GM23338 (cell line): ENCODE measurements at regions not wholly inside any gene's neighbourhood (a gene's known extent, or its start where the extent isn't known, plus 50 kb on each side); places are given as distances from the start of the nearest gene placed in this dataset.

Experiments
- ATAC-seq: fragments of 200-7000 bp; cut with Tn5 transposase; 3 replicates; pipeline ENCODE4 v1.9.1; 2020
- DNase-seq: peaks from one replicate; pipeline ENCODE4 v3.0.0-alpha.2; 2015; ENCODE audit warnings: low spot score
- H2AFZ ChIP-seq: fragments of 200-600 bp; sonication (generic); 2 replicates; pipeline ENCODE4 v1.8.0; 2016; ENCODE audit warnings: antibody characterized with exemption, mild to moderate bottlenecking, moderate library complexity
- H3F3A ChIP-seq: fragments of 200-600 bp; sonication (generic); replicated peaks from 2 replicates; pipeline ENCODE4 v1.8.0; 2017; ENCODE audit warnings: antibody characterized with exemption, mixed run types, low read depth
- H3K27ac ChIP-seq: fragments of 200-600 bp; sonication (generic); 2 replicates; pipeline ENCODE4 v1.6.1; 2016; ENCODE audit warnings: low read depth
- H3K27me3 ChIP-seq: fragments of 200-600 bp; sonication (generic); 2 replicates; pipeline ENCODE4 v1.8.0; 2016; ENCODE audit warnings: mild to moderate bottlenecking, mixed run types, moderate library complexity; ENCODE audit not compliant: insufficient read depth
- H3K36me3 ChIP-seq: fragments of 200-600 bp; sonication (generic); 2 replicates; pipeline ENCODE4 v1.8.0; 2016; ENCODE audit warnings: mild to moderate bottlenecking; ENCODE audit not compliant: insufficient read depth
- H3K4me1 ChIP-seq: fragments of 200-600 bp; sonication (generic); 2 replicates; pipeline ENCODE4 v1.8.0; 2016; ENCODE audit warnings: mild to moderate bottlenecking, moderate library complexity; ENCODE audit not compliant: insufficient read depth
- H3K4me2 ChIP-seq: fragments of 200-600 bp; sonication (generic); 2 replicates; pipeline ENCODE4 v1.7.1; 2017; ENCODE audit warnings: mixed run types
- H3K4me3 ChIP-seq: fragments of 200-600 bp; sonication (generic); 2 replicates; pipeline ENCODE4 v1.6.1; 2016; ENCODE audit warnings: mixed run types
- H3K79me2 ChIP-seq: fragments of 200-600 bp; sonication (generic); replicated peaks from 2 replicates; pipeline ENCODE4 v1.8.0; 2017; ENCODE audit warnings: mild to moderate bottlenecking; ENCODE audit not compliant: insufficient read depth
- H3K9me2 ChIP-seq: fragments of 200-600 bp; sonication (generic); 2 replicates; pipeline ENCODE4 v1.8.0; 2017; ENCODE audit not compliant: insufficient read depth
- H4K20me1 ChIP-seq: fragments of 200-600 bp; sonication (generic); replicated peaks from 2 replicates; pipeline ENCODE4 v1.8.0; 2017; ENCODE audit warnings: mild to moderate bottlenecking; ENCODE audit not compliant: insufficient read depth
- H3K27ac Mint-ChIP-seq: 2 replicates; pipeline ENCODE4 v1.8.0; 2020; ENCODE audit warnings: inconsistent platforms, mild to moderate bottlenecking, moderate library complexity, mixed read lengths
- H3K27me3 Mint-ChIP-seq: 3 replicates; pipeline ENCODE4 v1.8.0; 2022; ENCODE audit warnings: low read depth, mild to moderate bottlenecking, moderate library complexity, mixed read lengths, inconsistent platforms; ENCODE audit not compliant: insufficient read depth, poor library complexity
- H3K36me3 Mint-ChIP-seq: 3 replicates; pipeline ENCODE4 v1.8.0; 2021; ENCODE audit warnings: low read depth, mild to moderate bottlenecking, inconsistent platforms, moderate library complexity, mixed read lengths
- H3K4me1 Mint-ChIP-seq: 3 replicates; pipeline ENCODE4 v1.8.0; 2020; ENCODE audit warnings: mild to moderate bottlenecking, inconsistent platforms, mixed read lengths
- H3K4me3 Mint-ChIP-seq: 3 replicates; pipeline ENCODE4 v1.8.0; 2021; ENCODE audit warnings: moderate library complexity, mild to moderate bottlenecking, inconsistent platforms, mixed read lengths
- H3K9me3 Mint-ChIP-seq: 3 replicates; pipeline ENCODE4 v1.8.0; 2020; ENCODE audit warnings: moderate library complexity, mild to moderate bottlenecking, inconsistent platforms, mixed read lengths
- CREB1 ChIP-seq: fragments of 250-450 bp; sonication (Bioruptor Pico); IDR thresholded peaks from 2 replicates; pipeline ENCODE4 v1.5.0; 2020; ENCODE audit warnings: low read depth, mild to moderate bottlenecking, moderate library complexity
- ETS1 ChIP-seq: IDR thresholded peaks from 2 replicates; pipeline ENCODE4 v1.6.1; 2016; ENCODE audit warnings: antibody characterized with exemption
- EZH2 ChIP-seq: fragments of 200-600 bp; sonication (generic); IDR thresholded peaks from one replicate; pipeline ENCODE4 v1.8.0; 2017; ENCODE audit warnings: antibody characterized with exemption, mild to moderate bottlenecking, low read depth; ENCODE audit not compliant: unreplicated experiment
- EZH2phosphoT487 ChIP-seq: fragments of 200-600 bp; sonication (generic); IDR thresholded peaks from one replicate; pipeline ENCODE4 v1.8.1; 2018; ENCODE audit warnings: antibody characterized with exemption; ENCODE audit not compliant: unreplicated experiment
- JUNB ChIP-seq: IDR thresholded peaks from one replicate; pipeline ENCODE4 v1.6.1; 2016; ENCODE audit warnings: antibody characterized with exemption; ENCODE audit not compliant: unreplicated experiment
- NANOG ChIP-seq: IDR thresholded peaks from 2 replicates; pipeline ENCODE4 v1.6.1; 2016; ENCODE audit warnings: antibody characterized with exemption, borderline replicate concordance
- POLR2AphosphoS5 ChIP-seq: IDR thresholded peaks from 2 replicates; pipeline ENCODE4 v1.6.1; 2016; ENCODE audit warnings: antibody characterized with exemption, low read depth
- STAT1 ChIP-seq: IDR thresholded peaks from one replicate; pipeline ENCODE4 v1.6.1; 2016; ENCODE audit warnings: antibody characterized with exemption; ENCODE audit not compliant: unreplicated experiment
- ZNF114 ChIP-seq: fragments of 250-450 bp; sonication (Bioruptor Pico); IDR thresholded peaks from 2 replicates; pipeline ENCODE4 v1.5.0; 2020; ENCODE audit warnings: mild to moderate bottlenecking, moderate library complexity
- ZNF331 ChIP-seq: fragments of 250-450 bp; sonication (Bioruptor Pico); IDR thresholded peaks from 2 replicates; pipeline ENCODE4 v1.5.0; 2020; ENCODE audit warnings: low read depth, mild to moderate bottlenecking, moderate library complexity
- TF ChIP-seq, protein P1 (sequence below), 2 experiments: fragments of 200-600 bp in 1 of 2; sonication (generic) in 1 of 2; conservative IDR thresholded peaks; 2 replicates each; pipeline versions ENCODE4 v1.5.1 to v1.6.1; 2016 to 2017; ENCODE audit warnings: antibody characterized with exemption in 2 of 2, low read depth in 2 of 2, mild to moderate bottlenecking in 2 of 2, moderate library complexity in 1 of 2
- TF ChIP-seq, protein P2 (sequence below): fragments of 250-450 bp; sonication (Bioruptor Pico); IDR thresholded peaks from 2 replicates; pipeline ENCODE4 v1.5.0; 2020; ENCODE audit warnings: mild to moderate bottlenecking, moderate library complexity

DNA sequence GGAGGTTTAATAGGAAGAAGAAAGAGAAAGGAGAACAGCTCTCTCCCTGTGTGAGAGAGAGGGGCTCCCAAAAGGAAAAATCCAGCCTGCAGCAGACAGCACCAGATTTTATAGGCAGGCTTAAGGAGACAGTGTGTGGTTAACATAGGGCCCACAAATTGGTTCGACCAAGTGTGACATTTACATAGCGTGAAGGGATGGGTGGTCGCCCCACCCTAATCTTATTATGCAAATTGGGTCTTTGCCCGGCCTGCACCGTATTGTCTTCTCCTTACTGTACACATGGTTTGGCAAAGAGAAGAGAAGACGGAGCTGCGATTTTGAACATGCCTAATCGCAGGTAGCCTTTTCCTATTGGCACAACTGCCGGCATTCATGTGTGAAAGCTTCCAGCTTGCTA, 756.3 kb downstream of the NXPH1 start:
- Mint-ChIP-seq H3K36me3 (no peaks in the 10 kb centered on the region), H3K4me3 (no peak overlapping the region), H3K27me3 (no peaks in the 10 kb centered on the region), H3K4me1 (no peaks in the 10 kb centered on the region), H3K27ac (no peak overlapping the region), H3K9me3 (no peaks in the 10 kb centered on the region; the same call in 2 of the 3 replicates)
- no peak for TF ChIP-seq ETS1
- no peak for TF ChIP-seq CREB1 (CRISPR knock-in tag)
- TF ChIP-seq POLR2AphosphoS5 = no peak
- no peak for TF ChIP-seq STAT1
- no peak for TF ChIP-seq JUNB
- no peak for TF ChIP-seq ZNF331
- no peak for ATAC-seq
- H2AFZ ChIP-seq = peak overlapping the region; percentile 80; the same call in 1 of the 2 replicates
- no peaks in the 10 kb centered on the region for H3F3A ChIP-seq
- H4K20me1 ChIP-seq = no peaks in the 10 kb centered on the region
- H3K4me2 ChIP-seq = no peak overlapping the region
- no peaks in the 10 kb centered on the region for H3K79me2 ChIP-seq
- H3K4me3 ChIP-seq = no peak overlapping the region
- H3K27ac ChIP-seq = no peak overlapping the region
- DNase-seq = no peak
- H3K4me1 ChIP-seq = no peaks in the 10 kb centered on the region
- H3K36me3 ChIP-seq = no peaks in the 10 kb centered on the region
- 0 out of 2 replicates have a peak, but pooled peaks cover 5% of the 10 kb centered on the region for H3K9me2 ChIP-seq
- no peaks in the 10 kb centered on the region for H3K27me3 ChIP-seq

DNA sequence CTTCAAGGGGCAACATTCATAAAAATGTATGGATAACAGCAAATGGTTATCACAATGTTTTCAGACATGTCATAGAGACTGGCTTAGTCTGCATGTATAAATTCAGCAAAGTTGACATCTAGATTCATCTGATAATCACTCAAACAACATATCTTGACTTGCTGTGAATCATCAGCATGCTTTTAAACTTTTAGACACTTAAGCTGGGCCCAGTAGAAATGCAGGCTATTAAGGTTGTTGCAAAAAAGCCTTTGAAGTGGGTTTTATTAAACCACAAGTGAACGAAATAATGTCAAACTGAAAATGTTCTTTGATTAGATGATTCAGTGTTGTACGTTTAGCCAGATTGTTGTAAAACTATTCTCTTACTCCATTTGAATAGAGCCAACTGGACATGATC, 759.6 kb downstream of the NXPH1 start:
- DNase-seq (no peak), ATAC-seq (no peak)
- no peaks in the 10 kb centered on the region for H3K4me1 ChIP-seq
- no peaks in the 10 kb centered on the region for H4K20me1 ChIP-seq
- H3K36me3 ChIP-seq = no peaks in the 10 kb centered on the region
- no peak overlapping the region for H3K27ac ChIP-seq
- no peaks in the 10 kb centered on the region for H3K9me2 ChIP-seq
- no peak overlapping the region for H2AFZ ChIP-seq
- Mint-ChIP-seq H3K27me3 (no peaks in the 10 kb centered on the region), H3K36me3 (no peaks in the 10 kb centered on the region), H3K4me1 (no peaks in the 10 kb centered on the region), H3K27ac (no peak overlapping the region), H3K4me3 (no peak overlapping the region), H3K9me3 (no peaks in the 10 kb centered on the region)
- no peaks in the 10 kb centered on the region for H3F3A ChIP-seq
- H3K4me2 ChIP-seq = no peak overlapping the region
- no peaks in the 10 kb centered on the region for H3K27me3 ChIP-seq
- no peak overlapping the region for H3K4me3 ChIP-seq
- H3K79me2 ChIP-seq = no peaks in the 10 kb centered on the region
- TF ChIP-seq EZH2 = no peak
- TF ChIP-seq POLR2AphosphoS5 = no peak
- no peak for TF ChIP-seq ZNF114 (CRISPR knock-in tag)
- TF ChIP-seq ETS1 = no peak
- TF ChIP-seq JUNB = no peak
- TF ChIP-seq, protein P1, sequence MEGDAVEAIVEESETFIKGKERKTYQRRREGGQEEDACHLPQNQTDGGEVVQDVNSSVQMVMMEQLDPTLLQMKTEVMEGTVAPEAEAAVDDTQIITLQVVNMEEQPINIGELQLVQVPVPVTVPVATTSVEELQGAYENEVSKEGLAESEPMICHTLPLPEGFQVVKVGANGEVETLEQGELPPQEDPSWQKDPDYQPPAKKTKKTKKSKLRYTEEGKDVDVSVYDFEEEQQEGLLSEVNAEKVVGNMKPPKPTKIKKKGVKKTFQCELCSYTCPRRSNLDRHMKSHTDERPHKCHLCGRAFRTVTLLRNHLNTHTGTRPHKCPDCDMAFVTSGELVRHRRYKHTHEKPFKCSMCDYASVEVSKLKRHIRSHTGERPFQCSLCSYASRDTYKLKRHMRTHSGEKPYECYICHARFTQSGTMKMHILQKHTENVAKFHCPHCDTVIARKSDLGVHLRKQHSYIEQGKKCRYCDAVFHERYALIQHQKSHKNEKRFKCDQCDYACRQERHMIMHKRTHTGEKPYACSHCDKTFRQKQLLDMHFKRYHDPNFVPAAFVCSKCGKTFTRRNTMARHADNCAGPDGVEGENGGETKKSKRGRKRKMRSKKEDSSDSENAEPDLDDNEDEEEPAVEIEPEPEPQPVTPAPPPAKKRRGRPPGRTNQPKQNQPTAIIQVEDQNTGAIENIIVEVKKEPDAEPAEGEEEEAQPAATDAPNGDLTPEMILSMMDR (conservative IDR thresholded peaks at IDR 0.05; ENCODE audit: low read depth in 2 of 2) = no peak
- TF ChIP-seq NANOG = no peak
- TF ChIP-seq STAT1 = no peak
- no peak for TF ChIP-seq ZNF331
- no peak for TF ChIP-seq EZH2phosphoT487
- no peak for TF ChIP-seq CREB1 (CRISPR knock-in tag)
- TF ChIP-seq, protein P2, sequence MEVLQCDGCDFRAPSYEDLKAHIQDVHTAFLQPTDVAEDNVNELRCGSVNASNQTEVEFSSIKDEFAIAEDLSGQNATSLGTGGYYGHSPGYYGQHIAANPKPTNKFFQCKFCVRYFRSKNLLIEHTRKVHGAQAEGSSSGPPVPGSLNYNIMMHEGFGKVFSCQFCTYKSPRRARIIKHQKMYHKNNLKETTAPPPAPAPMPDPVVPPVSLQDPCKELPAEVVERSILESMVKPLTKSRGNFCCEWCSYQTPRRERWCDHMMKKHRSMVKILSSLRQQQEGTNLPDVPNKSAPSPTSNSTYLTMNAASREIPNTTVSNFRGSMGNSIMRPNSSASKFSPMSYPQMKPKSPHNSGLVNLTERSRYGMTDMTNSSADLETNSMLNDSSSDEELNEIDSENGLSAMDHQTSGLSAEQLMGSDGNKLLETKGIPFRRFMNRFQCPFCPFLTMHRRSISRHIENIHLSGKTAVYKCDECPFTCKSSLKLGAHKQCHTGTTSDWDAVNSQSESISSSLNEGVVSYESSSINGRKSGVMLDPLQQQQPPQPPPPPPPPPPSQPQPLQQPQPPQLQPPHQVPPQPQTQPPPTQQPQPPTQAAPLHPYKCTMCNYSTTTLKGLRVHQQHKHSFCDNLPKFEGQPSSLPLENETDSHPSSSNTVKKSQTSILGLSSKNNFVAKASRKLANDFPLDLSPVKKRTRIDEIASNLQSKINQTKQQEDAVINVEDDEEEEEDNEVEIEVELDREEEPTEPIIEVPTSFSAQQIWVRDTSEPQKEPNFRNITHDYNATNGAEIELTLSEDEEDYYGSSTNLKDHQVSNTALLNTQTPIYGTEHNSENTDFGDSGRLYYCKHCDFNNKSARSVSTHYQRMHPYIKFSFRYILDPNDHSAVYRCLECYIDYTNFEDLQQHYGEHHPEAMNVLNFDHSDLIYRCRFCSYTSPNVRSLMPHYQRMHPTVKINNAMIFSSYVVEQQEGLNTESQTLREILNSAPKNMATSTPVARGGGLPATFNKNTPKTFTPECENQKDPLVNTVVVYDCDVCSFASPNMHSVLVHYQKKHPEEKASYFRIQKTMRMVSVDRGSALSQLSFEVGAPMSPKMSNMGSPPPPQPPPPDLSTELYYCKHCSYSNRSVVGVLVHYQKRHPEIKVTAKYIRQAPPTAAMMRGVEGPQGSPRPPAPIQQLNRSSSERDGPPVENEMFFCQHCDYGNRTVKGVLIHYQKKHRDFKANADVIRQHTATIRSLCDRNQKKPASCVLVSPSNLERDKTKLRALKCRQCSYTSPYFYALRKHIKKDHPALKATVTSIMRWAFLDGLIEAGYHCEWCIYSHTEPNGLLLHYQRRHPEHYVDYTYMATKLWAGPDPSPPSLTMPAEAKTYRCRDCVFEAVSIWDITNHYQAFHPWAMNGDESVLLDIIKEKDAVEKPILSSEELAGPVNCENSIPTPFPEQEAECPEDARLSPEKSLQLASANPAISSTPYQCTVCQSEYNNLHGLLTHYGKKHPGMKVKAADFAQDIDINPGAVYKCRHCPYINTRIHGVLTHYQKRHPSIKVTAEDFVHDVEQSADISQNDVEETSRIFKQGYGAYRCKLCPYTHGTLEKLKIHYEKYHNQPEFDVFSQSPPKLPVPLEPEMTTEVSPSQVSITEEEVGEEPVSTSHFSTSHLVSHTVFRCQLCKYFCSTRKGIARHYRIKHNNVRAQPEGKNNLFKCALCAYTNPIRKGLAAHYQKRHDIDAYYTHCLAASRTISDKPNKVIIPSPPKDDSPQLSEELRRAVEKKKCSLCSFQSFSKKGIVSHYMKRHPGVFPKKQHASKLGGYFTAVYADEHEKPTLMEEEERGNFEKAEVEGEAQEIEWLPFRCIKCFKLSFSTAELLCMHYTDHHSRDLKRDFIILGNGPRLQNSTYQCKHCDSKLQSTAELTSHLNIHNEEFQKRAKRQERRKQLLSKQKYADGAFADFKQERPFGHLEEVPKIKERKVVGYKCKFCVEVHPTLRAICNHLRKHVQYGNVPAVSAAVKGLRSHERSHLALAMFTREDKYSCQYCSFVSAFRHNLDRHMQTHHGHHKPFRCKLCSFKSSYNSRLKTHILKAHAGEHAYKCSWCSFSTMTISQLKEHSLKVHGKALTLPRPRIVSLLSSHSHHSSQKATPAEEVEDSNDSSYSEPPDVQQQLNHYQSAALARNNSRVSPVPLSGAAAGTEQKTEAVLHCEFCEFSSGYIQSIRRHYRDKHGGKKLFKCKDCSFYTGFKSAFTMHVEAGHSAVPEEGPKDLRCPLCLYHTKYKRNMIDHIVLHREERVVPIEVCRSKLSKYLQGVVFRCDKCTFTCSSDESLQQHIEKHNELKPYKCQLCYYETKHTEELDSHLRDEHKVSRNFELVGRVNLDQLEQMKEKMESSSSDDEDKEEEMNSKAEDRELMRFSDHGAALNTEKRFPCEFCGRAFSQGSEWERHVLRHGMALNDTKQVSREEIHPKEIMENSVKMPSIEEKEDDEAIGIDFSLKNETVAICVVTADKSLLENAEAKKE (CRISPR knock-in tag) = no peak
